Urothelium cell line (cell line): ENCODE measurements at regions not wholly inside any gene's neighbourhood (a gene's known extent, or its start where the extent isn't known, plus 50 kb on each side); places are given as distances from the start of the nearest gene placed in this dataset.

Source experiments
- DNase-seq: peaks from one replicate; pipeline ENCODE4 v3.0.0; 2011; ENCODE audit warnings: low spot score, mixed read lengths
- FAIRE-seq: peaks from 2 replicates; lab custom pipeline; 2011; peaks lifted over from hg19 to GRCh38; lab: Jason Lieb, UNC

GRCh38 chr18:73660931-73661856 is 486.4 kb downstream of the FBXO15 start:
- no peak for DNase-seq
- FAIRE-seq = no peak

GRCh38 chr18:73656691-73657090 is 490.9 kb downstream of the FBXO15 start:
- DNase-seq (no peak), FAIRE-seq (no peak)

- no peak for FAIRE-seq
Measured at GRCh38 chr18:73653827-73654226, 493.8 kb downstream of the FBXO15 start.

GRCh38 chr18:73653251-73653650 is 494.4 kb downstream of the FBXO15 start:
- no peak for DNase-seq
- no peak for FAIRE-seq

More at GRCh38 chr18:73653827-73654226, 493.8 kb downstream of the FBXO15 start:
- no peak for DNase-seq

- FAIRE-seq = no peak
- DNase-seq = no peak
Measured at GRCh38 chr18:73647391-73647790, 500.2 kb downstream of the FBXO15 start.

GRCh38 chr18:73646772-73647171 is 500.9 kb downstream of the FBXO15 start:
- FAIRE-seq (no peak), DNase-seq (no peak)

GRCh38 chr18:73646196-73646595 is 501.4 kb downstream of the FBXO15 start:
- FAIRE-seq = no peak
- no peak for DNase-seq

GRCh38 chr18:73645160-73645715 is 502.4 kb downstream of the FBXO15 start:
- FAIRE-seq = no peak

GRCh38 chr18:73639788-73640187 is 507.8 kb downstream of the FBXO15 start:
- DNase-seq (no peak), FAIRE-seq (no peak)

More at GRCh38 chr18:73645160-73645715, 502.4 kb downstream of the FBXO15 start:
- DNase-seq = no peak

GRCh38 chr18:73638709-73639108 is 508.9 kb downstream of the FBXO15 start:
- DNase-seq (no peak), FAIRE-seq (no peak)

- DNase-seq (no peak), FAIRE-seq (no peak)
Measured at GRCh38 chr18:73636355-73636754, 511.3 kb downstream of the FBXO15 start.

GRCh38 chr18:73626859-73627258 is 520.8 kb downstream of the FBXO15 start:
- DNase-seq (no peak), FAIRE-seq (no peak)

GRCh38 chr18:73626221-73626620 is 521.4 kb downstream of the FBXO15 start:
- no peak for FAIRE-seq
- DNase-seq = no peak

- DNase-seq (no peak), FAIRE-seq (no peak)
Measured at GRCh38 chr18:73621091-73621490, 526.5 kb downstream of the FBXO15 start.

GRCh38 chr18:73617981-73618380 is 529.7 kb downstream of the FBXO15 start:
- FAIRE-seq = no peak

GRCh38 chr18:73615506-73615905 is 532.1 kb downstream of the FBXO15 start:
- no peak for DNase-seq
- no peak for FAIRE-seq

More at GRCh38 chr18:73617981-73618380, 529.7 kb downstream of the FBXO15 start:
- no peak for DNase-seq

- FAIRE-seq (peak; percentile 91), DNase-seq (peak; percentile 83)
Measured at GRCh38 chr18:73614812-73615211, 532.8 kb downstream of the FBXO15 start.

GRCh38 chr18:73613706-73614340 is 533.8 kb downstream of the FBXO15 start:
- FAIRE-seq (no peak), DNase-seq (no peak)

GRCh38 chr18:73597832-73598615 is 549.6 kb downstream of the FBXO15 start:
- no peak for DNase-seq
- FAIRE-seq = no peak

GRCh38 chr18:73594749-73595148 is 552.9 kb downstream of the FBXO15 start:
- DNase-seq (no peak), FAIRE-seq (no peak)

- DNase-seq = no peak
- FAIRE-seq = no peak
Measured at GRCh38 chr18:73593207-73593606, 554.4 kb downstream of the FBXO15 start.
